GM21576 (cell line): ENCODE measurements at regions not wholly inside any gene's neighbourhood (a gene's known extent, or its start where the extent isn't known, plus 50 kb on each side); places are given as distances from the start of the nearest gene placed in this dataset.

ENCODE experiments used
- ATAC-seq: cut with Tn5 transposase; IDR thresholded peaks from one replicate; pipeline ENCODE4 v1.9.1; 2021; ENCODE audit warnings: mild to moderate bottlenecking, moderate library complexity; ENCODE audit not compliant: unreplicated experiment

DNA sequence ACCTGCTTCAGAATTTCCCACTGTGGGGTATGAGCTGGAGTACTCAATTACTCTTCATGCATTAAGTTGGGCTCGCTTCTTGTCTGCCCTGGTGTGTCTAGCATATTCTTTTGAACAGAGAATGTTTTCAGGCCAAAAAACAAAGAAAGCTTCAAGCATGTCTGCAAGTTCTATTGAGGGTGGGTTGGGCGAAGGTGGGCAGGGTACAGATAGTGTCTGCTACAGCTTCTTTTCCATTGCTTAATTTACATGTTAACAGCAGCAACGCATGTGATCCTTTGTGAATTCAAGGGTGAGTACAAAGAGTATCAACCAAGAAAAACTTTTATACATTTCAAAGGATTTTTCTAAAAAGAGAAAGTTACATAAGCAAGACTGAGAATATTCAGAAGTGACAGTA is 406.5 kb downstream of the IRS2 start:
- no peak for ATAC-seq

- no peak for ATAC-seq
Measured at GRCh38 chr13:109376936-109377335, 409.4 kb downstream of the IRS2 start.

DNA sequence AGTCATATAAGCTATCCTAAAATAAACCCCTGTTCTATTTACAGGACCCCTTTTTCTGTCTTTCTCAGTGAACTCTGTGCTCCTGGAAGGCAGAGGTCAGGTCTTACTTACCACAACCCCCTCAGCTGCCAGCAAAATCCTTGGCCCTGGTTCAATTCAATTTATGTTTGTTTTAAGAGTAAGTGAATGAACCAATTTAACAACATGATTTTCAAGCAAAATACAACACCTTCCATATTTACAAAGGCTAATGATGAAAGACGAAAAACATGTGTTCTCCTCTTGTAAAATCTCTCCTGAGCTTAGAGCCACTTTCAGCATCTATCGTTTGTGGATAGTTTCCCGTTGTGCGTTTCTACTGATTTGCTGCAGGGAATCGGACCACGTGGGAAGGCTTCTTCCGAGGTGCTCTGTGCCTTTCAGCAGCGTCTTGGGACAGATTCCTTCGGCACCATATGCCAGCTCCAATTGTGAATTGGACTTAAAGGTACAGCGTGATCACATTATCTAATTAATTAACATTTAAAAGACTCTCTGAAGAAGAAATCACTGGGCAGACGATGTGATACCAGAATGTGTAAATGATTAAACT is 411.7 kb downstream of the IRS2 start:
- no peak for ATAC-seq

DNA sequence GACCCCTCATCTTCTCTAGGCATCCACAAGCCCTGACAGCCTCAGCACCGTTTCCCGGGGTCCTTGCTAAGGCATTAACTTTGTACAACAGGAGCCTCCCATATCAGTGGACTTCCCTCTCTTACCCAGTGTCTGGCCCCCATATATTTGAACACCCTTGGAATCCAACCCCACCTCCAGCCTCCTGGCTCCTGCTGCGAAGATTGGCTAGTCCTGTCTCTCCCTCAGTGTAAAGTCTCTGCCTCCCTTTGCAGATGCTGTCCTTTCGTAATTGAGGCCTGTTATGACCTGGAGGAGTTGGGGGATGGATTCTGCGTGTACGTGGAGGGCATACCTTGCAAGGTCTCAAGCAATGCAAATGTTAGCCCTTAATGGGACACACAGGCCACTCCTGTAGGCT is 413.7 kb downstream of the IRS2 start:
- no peak for ATAC-seq

- ATAC-seq, result no peak
Measured at GRCh38 chr13:109371066-109371465, 415.3 kb downstream of the IRS2 start.

GRCh38 chr13:109370496-109370895 is 415.9 kb downstream of the IRS2 start:
- no peak for ATAC-seq

DNA sequence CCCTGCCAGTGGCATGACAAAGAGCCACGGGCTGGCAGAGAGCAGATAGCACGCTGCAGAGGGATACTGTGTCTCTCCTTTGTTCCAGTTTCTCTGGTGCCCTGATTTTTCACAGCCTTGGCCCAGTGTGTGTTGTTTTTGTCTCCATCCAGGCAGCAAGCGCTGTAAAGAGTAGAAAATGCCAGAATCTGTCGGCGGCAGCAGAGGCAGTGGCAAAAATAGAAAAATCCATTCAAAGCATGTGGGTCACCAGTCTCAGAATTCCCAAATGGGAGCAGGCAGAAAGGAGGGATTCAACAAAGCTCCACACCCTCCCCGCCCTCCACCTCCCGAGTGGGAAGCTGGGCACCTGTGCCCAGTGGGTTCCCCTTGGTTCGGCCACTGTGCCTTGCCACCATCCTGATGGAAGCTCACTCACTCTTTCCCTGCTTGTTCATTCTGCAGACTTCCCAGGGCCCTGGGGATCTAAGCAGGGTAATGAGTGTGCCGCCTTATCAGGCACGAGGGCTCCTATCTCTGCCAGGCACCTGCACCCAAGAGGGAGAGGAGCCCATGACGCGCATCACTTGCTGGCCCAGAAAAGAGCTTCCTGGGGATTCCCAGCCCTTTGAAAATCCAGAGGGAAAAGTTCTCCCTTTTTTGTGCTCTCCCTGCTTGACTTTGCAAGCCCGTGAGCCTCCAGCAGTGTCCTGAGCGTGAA is 416.9 kb downstream of the IRS2 start:
- ATAC-seq, result no peak

DNA sequence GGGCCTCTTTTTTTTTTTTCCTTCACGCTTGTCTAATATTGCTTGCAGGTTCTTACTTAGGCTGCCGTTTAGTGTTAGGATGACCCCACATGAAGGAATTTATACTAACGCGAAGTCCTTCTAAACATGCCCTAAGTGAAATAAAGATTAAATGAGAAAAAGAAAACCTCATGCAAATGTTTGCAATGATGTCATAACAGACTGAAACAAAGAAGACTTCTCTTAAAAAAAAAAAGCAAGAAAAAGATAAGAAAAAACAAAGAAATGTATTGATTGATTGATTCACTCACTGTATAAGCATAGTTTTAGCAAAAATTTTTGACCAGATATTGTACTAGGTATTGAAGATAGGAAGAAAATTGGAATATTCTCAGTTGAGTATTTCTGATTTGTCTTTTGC is 418.2 kb downstream of the IRS2 start:
- ATAC-seq, result no peak

GRCh38 chr13:109366525-109366924 is 419.9 kb downstream of the IRS2 start:
- ATAC-seq, result no peak

DNA sequence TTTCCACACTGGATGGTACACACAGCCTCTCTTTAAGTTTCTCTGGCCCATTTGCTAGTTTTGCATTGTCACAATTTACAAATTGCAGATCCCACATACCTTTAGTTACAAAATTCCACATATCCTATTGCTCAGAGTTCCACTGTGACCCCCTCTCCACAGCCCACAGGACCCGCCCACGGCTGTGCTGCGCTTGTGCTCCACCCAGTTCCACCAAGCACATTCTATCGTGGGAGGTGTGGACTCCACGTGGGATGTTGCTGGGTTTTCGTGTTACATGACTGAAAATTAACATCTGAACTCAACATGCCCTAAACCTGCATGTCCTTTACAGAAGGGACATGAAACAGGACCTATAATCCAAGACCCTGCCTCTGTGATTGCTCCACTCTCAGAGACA is 423.0 kb downstream of the IRS2 start:
- no peak for ATAC-seq

DNA sequence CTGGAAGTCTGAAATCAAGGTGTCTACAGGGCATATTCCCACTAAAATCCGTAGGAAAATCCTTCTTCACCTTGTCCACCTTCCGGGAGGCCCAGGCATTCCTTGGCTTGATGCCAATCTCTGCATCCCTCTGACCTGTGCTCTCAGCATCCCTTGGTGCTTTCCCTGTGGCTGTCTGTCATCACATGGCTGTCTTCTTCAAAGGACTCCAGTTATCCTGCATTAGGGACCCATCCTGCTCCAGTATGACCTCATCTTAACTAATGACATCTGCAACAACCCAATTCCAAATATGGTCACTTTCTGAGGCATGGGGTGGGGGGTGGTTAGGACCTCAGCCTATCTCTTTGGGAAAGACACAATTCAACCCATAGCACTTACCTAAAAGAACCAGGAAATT is 423.8 kb downstream of the IRS2 start:
- no peak for ATAC-seq

- no peak for ATAC-seq
Measured at GRCh38 chr13:109361562-109362289, 424.7 kb downstream of the IRS2 start.

GRCh38 chr13:109357751-109358471 is 428.5 kb downstream of the IRS2 start:
- ATAC-seq, result no peak

DNA sequence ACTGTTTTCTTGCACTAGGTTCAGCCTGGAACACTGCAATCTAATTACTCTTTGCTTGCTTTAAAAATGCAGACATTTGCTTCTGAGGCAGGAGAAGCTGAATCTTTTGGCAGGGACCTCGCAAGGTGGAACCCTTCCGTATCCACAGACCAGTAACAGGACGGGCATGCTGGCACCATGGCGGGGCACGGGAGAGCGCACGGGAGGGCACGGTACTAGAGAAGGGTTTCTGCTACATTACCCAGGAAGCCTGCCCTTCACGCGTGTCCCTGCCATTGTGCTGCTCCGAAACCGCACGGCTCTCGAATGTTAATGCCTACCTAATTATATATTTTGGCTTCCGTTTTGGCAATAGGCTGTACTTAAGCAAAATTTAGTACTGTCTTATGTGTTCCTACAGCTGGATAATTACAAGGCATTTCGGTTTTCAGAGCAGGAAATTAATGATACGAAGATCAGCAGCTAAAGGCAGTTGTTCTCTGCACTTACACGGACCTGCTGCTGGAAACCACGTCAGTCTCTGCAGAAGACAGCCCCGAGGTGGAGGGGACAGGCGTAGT is 430.4 kb downstream of the IRS2 start:
- no peak for ATAC-seq

GRCh38 chr13:109355166-109355565 is 431.2 kb downstream of the IRS2 start:
- no peak for ATAC-seq

- no peak for ATAC-seq
Measured at GRCh38 chr13:109351236-109351635, 435.1 kb downstream of the IRS2 start.

DNA sequence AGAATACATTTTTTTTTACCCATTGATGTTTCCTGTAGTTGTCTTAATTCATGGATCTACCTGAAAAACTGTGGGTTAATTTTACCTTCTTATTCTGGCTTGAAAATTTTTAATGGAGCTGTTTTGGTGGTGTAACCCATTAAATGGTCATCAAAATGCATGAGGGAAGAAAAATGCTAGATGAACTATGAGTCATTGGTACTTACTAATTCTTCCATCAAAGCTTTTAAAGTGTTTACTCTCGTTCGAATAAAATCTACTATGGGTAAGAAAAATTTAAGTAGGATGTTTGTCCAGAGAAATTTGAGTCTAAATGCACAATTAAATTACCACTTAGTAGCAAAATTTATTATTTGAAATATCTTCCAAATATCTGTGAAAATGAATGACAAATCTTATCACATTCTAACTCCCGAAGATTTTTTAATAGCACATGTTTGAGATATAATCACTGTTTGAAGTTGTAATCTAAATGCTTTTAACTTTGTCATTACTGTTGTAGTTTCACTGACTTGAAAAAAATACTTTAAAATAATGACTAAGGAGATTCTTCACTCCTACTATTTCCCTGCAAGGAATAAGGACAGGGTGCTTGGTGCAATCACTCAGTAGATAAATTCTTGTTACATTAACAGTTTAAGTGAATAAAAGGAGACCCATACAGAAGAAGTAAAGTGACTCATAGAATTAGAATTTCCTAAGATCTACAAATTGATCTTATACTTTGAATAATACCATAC is 437.7 kb downstream of the IRS2 start:
- ATAC-seq, result no peak

GRCh38 chr13:109346060-109346459 is 440.3 kb downstream of the IRS2 start:
- no peak for ATAC-seq

DNA sequence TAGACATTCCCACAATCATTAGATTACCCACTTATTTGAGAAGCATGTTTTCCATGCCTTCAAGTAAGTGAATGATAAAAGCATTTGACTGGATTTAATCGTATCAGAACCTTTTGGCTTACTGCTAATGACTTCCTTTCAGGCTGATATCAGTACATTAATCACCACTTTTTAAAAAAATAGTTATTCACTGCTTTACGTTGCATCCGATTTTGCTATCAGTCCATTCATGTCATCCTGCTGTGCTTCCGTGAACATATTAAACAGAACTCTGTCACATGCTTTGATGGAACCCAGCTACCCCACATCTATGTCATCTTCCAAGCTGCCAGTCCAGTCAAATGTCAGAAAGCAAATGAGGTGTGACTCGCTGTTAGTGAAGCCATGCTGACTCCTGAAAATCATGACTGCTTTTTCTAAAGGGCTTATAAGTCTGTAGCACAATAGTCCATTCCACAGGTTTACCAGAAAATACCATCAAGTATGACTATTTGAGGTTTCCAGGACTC is 440.9 kb downstream of the IRS2 start:
- ATAC-seq, result no peak

GRCh38 chr13:109344552-109345157 is 441.7 kb downstream of the IRS2 start:
- no peak for ATAC-seq
